NT2/D1 (cell line): ENCODE measurements at regions not wholly inside any gene's neighbourhood (a gene's known extent, or its start where the extent isn't known, plus 50 kb on each side); places are given as distances from the start of the nearest gene placed in this dataset.

ENCODE experiments used
- SUZ12 ChIP-seq: IDR thresholded peaks from 2 replicates; pipeline ENCODE4 v1.6.1; 2011; ENCODE audit not compliant: insufficient read length, insufficient read depth; ENCODE audit errors: extremely low read depth
- YY1 ChIP-seq: IDR thresholded peaks from 2 replicates; pipeline ENCODE4 v1.6.1; 2011; ENCODE audit not compliant: insufficient read length, insufficient read depth
- ZNF274 ChIP-seq: IDR thresholded peaks from 2 replicates; pipeline ENCODE4 v1.6.1; 2011; ENCODE audit warnings: mild to moderate bottlenecking, low read depth, low read length

- TF ChIP-seq ZNF274 (no peak), YY1 (no peak), SUZ12 (no peak)
These were observed 900.7 kb downstream of the TFAP2A start for GRCh38 chr6:9514146-9514545.
